Kidney capillary endothelial cell (primary cell): ENCODE measurements at regions not wholly inside any gene's neighbourhood (a gene's known extent, or its start where the extent isn't known, plus 50 kb on each side); places are given as distances from the start of the nearest gene placed in this dataset.
"Not testable (repeated sequence)": the region's sequence is repeated elsewhere in the genome, so short reads cannot be mapped to it uniquely, and the experiment has no call there.

Experiments used
- DNase-seq: peaks from one replicate; pipeline ENCODE4 v3.0.0-alpha.2; 2018; ENCODE audit warnings: low spot score

GRCh38 chr10:9913876-9914514 lies 1103.7 kb upstream of the CELF2 start:
- no peak for DNase-seq

- DNase-seq: no peak
Measured at GRCh38 chr10:9921544-9921943, 1096.1 kb upstream of the CELF2 start.

GRCh38 chr10:9922126-9922870 lies 1095.4 kb upstream of the CELF2 start:
- no peak for DNase-seq

DNA sequence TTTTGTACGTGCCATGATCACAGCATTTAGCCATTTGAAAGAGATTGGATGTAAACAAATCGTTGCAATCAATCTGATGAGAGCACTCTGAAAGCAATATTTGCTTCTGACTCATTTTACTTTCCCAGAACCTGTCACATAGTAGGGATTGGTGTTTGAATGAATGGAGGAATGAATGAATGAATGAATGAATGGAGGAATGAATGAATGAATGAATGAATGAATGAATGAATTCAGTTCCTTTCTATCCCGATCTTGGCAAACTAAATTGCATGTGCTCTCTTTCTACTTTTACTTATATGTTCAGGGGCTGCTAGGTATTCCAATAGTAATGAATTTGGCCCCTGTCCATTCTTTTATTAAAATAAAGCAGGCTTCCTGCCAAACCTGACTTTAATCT lies 1091.7 kb upstream of the CELF2 start:
- DNase-seq: no peak

DNA sequence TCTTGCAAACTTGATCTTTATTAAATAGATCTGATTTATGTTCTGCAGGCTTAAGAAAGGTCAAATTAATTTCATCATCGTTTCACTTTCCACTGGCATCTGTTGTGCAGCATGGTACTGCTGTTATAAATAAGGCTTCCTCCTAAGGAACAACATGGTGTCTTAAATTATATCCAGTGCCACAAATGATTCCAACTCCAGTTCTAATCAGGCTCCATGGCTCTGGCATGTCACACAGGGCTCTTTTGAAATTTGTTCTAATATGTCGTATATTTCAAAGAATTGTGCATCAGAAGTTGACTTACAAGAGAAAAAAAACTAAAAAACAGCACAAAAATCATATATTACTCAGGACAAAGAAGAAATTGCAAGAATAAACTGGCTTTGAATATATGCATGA lies 1090.8 kb upstream of the CELF2 start:
- no peak for DNase-seq

- no peak for DNase-seq
Measured at GRCh38 chr10:9939716-9940115, 1078.0 kb upstream of the CELF2 start.

DNA sequence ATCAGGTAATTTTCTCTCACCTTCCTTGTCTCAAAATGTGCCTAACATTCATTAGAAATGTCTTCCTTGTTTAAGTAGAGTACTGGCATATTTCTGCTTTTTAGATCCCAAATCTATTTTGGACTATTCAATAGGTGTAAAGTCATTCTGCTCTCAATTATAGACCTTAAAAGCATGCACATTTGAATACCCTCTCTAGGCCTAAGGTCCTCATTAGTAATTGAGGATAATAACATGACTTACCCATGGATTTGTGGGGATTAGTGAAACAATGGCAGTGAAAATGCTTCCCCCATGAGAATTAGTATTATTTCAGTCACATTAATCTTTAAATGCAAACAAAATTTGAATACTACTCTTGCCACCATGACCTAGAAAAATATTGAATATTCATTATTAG lies 1073.0 kb upstream of the CELF2 start:
- DNase-seq: no peak

GRCh38 chr10:9950070-9950469 lies 1067.6 kb upstream of the CELF2 start:
- DNase-seq: no peak

GRCh38 chr10:9951481-9952257 lies 1066.0 kb upstream of the CELF2 start:
- no peak for DNase-seq

DNA sequence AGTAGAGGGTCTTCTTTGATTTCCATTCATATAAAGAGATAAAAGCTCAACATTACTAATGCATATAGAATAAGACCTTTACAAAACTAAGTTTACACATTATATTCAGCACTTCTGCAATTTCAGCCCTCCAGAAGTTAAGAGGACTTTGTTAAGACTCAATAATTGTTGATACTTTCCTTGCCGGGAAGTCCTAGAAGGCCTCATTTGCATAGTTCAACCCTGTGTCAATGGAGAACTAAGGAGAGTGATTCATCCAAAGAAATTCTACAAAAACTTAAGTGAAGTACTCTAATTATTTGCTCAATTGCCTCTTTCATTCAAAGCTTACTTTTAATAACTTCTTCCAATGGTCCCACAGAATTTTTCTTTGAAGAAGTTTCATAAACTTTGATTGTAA lies 1060.3 kb upstream of the CELF2 start:
- no peak for DNase-seq

GRCh38 chr10:9957876-9958275 lies 1059.8 kb upstream of the CELF2 start:
- DNase-seq: not testable (repeated sequence)

DNA sequence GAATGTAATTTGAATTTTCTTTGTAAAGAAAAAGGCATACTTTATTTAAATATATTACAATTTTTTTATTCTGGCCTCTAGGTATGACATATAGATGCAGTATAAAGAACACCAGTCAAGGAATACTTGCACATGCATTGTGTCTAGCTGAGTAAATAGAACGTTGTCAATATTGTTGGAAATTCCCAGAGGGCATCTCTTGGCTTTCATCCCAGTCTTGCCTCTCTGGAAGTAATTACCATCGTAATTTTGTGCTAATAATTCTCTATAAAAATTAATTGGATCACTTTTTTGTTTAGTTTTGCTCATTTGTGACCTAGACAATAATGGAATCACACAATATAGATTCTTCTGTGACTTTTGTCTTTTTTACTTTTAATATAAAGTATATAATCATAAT lies 1052.3 kb upstream of the CELF2 start:
- no peak for DNase-seq

- DNase-seq: no peak
Measured at GRCh38 chr10:9986786-9987185, 1030.9 kb upstream of the CELF2 start.

GRCh38 chr10:9987197-9987596 lies 1030.5 kb upstream of the CELF2 start:
- DNase-seq: no peak

- no peak for DNase-seq
Measured at GRCh38 chr10:9992661-9993060, 1025.0 kb upstream of the CELF2 start.

DNA sequence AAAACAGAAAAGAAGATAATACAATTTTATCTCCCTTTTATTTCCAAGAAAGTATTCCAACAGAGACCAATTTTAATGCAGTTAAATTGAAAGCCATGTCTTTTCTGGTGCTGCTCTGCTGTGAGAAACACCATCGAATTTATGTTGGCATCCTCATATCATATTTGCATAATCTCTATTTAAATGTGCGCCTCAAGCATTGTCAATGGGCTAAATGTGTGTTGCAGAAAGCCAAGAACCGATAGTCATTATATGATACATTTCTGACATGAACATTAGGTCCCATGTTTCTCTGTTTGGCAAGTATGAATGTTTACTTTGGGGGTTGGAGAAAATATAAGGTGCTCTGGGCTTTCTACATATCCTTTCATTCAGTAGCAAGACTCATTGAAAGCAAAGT lies 1023.5 kb upstream of the CELF2 start:
- DNase-seq: no peak

GRCh38 chr10:9999627-10000026 lies 1018.0 kb upstream of the CELF2 start:
- DNase-seq: no peak

DNA sequence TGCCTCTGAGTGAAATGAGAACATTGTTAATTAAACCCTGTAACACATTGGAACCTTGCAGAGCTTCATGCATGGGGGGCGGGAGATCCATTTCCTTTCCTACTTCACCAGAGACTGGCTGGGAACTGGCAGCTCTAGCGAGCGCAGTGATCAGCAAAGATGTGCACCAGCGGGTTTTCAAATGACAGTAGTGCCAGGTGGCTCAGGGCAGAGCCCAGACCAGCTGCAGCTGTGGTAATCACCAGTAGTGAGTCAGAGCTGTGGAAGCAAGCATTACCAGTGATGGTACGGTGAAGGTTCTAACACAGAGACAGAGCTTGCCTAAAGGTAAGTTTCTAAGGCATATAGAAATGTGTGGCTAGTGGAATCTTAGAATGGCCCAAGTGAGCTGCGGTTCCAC lies 1009.7 kb upstream of the CELF2 start:
- DNase-seq: no peak

DNA sequence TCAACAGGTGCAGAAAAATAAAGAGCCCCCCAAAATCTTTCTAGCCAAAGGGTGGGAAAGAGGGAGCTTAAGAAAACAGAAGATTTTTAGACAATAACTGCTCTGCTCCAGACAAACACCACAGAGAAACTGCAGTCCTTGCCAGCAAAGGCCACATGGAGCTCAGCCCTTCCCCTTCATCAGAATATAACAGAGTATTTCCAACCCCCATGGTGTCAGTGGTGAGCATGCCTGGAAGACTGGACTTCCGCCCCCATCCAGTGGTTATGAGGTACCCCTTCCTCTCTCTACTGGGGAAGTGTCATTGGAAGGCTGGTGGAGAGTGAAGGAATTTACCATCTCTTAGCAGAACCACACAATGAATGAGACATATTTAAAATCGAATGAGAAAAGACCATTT lies 1007.3 kb upstream of the CELF2 start:
- no peak for DNase-seq

DNA sequence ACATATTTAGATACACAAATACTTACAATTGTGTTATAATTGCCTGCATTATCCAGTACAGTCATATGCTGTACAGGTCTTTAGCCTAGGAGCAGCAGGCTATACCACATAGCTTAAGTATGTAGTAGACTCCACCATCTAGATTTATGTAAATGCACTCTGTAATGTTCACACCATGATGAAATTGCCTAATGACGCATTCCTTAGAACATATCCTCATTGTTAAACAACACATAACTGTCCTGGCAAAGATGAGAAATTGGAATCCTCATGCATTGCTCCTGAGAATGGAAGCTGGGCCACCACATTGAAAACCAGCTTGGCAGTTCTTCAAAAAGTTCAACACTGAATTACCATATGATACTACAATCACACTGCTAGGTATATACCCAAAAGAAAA lies 1002.8 kb upstream of the CELF2 start:
- DNase-seq: no peak

DNA sequence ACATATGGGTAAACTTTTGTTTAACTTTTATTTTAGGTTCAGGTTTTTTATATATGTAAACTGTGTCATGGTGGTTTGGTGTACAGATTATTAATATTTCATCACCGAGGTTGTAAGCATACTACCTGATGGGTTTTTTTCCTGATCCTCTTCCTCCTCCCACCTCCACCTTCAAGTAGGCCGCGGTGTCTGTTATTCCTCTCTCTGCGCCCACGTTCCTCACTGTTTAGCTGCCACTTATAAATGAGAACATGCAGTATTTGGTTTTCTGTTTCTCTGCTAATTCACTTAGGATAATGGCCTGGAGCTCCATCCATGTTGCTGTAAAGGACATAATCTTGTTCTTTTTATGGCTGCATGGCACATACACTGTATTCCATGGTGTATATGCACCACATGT lies 1000.0 kb upstream of the CELF2 start:
- no peak for DNase-seq

- no peak for DNase-seq
Measured at GRCh38 chr10:10020945-10021344, 996.7 kb upstream of the CELF2 start.

DNA sequence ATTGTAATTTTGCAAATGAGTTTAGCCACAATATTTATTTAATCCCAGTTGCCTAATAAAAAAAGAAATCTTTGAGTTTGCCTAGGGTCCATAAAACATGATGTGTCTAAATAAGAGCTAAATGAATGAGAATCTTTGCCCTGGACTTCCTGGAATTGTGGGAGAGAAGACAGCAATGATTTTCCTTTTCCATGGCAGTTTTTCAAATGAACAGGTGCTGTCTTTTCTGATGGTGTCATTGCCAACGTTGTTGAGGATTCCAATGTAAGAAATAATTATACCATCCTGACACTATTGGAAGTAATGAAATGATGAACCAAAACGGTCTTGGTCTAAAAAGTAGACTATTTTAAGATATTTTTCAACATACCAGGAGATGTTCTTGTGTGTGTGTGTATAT lies 984.7 kb upstream of the CELF2 start:
- DNase-seq: no peak
